ENCODE measurements at regions not wholly inside any gene's neighbourhood (a gene's known extent, or its start where the extent isn't known, plus 50 kb on each side); places are given as distances from the start of the nearest gene placed in this dataset.

- Histone ChIP-seq H3K36me3 (ENCODE audit: low read depth) (no peaks in the 10 kb centered on the region), H3K27me3 (ENCODE audit: insufficient read depth, poor library complexity, severe bottlenecking) (no peaks in the 10 kb centered on the region), H3K4me1 (ENCODE audit: insufficient read depth, poor library complexity, severe bottlenecking) (no peaks in the 10 kb centered on the region), H3K4me3 (ENCODE audit: severe bottlenecking) (no peak overlapping the region), H3K9me3 (ENCODE audit: severe bottlenecking) (no peaks in the 10 kb centered on the region), H3K27ac (ENCODE audit: poor library complexity, severe bottlenecking) (no peak overlapping the region)
- DNase-seq (ENCODE audit: low spot score) (no peak), ATAC-seq (ENCODE audit: low read depth) (no peak)
- TF ChIP-seq, protein P1, sequence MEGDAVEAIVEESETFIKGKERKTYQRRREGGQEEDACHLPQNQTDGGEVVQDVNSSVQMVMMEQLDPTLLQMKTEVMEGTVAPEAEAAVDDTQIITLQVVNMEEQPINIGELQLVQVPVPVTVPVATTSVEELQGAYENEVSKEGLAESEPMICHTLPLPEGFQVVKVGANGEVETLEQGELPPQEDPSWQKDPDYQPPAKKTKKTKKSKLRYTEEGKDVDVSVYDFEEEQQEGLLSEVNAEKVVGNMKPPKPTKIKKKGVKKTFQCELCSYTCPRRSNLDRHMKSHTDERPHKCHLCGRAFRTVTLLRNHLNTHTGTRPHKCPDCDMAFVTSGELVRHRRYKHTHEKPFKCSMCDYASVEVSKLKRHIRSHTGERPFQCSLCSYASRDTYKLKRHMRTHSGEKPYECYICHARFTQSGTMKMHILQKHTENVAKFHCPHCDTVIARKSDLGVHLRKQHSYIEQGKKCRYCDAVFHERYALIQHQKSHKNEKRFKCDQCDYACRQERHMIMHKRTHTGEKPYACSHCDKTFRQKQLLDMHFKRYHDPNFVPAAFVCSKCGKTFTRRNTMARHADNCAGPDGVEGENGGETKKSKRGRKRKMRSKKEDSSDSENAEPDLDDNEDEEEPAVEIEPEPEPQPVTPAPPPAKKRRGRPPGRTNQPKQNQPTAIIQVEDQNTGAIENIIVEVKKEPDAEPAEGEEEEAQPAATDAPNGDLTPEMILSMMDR (IDR thresholded peaks at IDR 0.05; ENCODE audit: poor library complexity, severe bottlenecking), result no peak
Measured at GRCh38 chr9:106119176-106119575, 424.8 kb downstream of the TMEM38B start.

- H3K27me3 ChIP-seq (ENCODE audit: insufficient read depth, poor library complexity, severe bottlenecking), result no peaks in the 10 kb centered on the region
- TF ChIP-seq, protein P1 (IDR thresholded peaks at IDR 0.05; ENCODE audit: poor library complexity, severe bottlenecking), result no peak
Measured at GRCh38 chr9:106120071-106120470, 425.7 kb downstream of the TMEM38B start.

DNA sequence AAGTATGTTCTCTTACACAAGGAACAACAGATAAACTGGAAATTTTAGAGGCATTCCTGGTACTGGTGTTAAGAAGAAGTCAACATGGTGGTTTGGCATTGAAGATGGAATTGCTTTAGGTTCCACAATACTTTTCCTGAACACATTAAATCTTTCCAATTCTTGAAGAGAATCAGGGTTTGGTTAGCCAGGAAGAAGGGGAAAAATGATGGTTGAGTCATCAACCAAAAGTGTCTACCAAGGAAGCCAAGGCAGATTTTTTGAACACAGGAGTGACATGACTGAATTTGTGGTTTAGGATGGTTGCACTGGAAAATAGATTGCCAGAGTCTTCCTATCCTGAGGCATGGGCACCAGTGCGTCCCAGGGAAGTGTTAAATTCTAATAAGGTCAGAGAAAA, 433.4 kb downstream of the TMEM38B start:
- Histone ChIP-seq H3K4me1 (ENCODE audit: insufficient read depth, poor library complexity, severe bottlenecking) (no peaks in the 10 kb centered on the region), H3K9me3 (ENCODE audit: severe bottlenecking) (no peaks in the 10 kb centered on the region), H3K36me3 (ENCODE audit: low read depth) (no peaks in the 10 kb centered on the region), H3K27ac (ENCODE audit: poor library complexity, severe bottlenecking) (no peak overlapping the region), H3K27me3 (ENCODE audit: insufficient read depth, poor library complexity, severe bottlenecking) (no peaks in the 10 kb centered on the region), H3K4me3 (ENCODE audit: severe bottlenecking) (no peak overlapping the region)
- DNase-seq (ENCODE audit: low spot score) (no peak), ATAC-seq (ENCODE audit: low read depth) (no peak)
- TF ChIP-seq, protein P1 (IDR thresholded peaks at IDR 0.05; ENCODE audit: poor library complexity, severe bottlenecking), result no peak

More at GRCh38 chr9:106120071-106120470, 425.7 kb downstream of the TMEM38B start:
- no peak overlapping the region for H3K27ac ChIP-seq (ENCODE audit: poor library complexity, severe bottlenecking)
- no peaks in the 10 kb centered on the region for H3K4me1 ChIP-seq (ENCODE audit: insufficient read depth, poor library complexity, severe bottlenecking)
- H3K4me3 ChIP-seq (ENCODE audit: severe bottlenecking), result no peak overlapping the region
- H3K9me3 ChIP-seq (ENCODE audit: severe bottlenecking), result no peaks in the 10 kb centered on the region
- H3K36me3 ChIP-seq (ENCODE audit: low read depth), result no peaks in the 10 kb centered on the region
- no peak for DNase-seq (ENCODE audit: low spot score)
- ATAC-seq (ENCODE audit: low read depth), result no peak

- no peak for DNase-seq (ENCODE audit: low spot score)
- Histone ChIP-seq H3K9me3 (ENCODE audit: severe bottlenecking) (no peaks in the 10 kb centered on the region), H3K4me1 (ENCODE audit: insufficient read depth, poor library complexity, severe bottlenecking) (no peaks in the 10 kb centered on the region), H3K36me3 (ENCODE audit: low read depth) (no peaks in the 10 kb centered on the region), H3K4me3 (ENCODE audit: severe bottlenecking) (no peak overlapping the region), H3K27me3 (ENCODE audit: insufficient read depth, poor library complexity, severe bottlenecking) (no peaks in the 10 kb centered on the region), H3K27ac (ENCODE audit: poor library complexity, severe bottlenecking) (no peak overlapping the region)
- TF ChIP-seq, protein P1 (IDR thresholded peaks at IDR 0.05; ENCODE audit: poor library complexity, severe bottlenecking), result no peak
- ATAC-seq (ENCODE audit: low read depth), result no peak
Measured at GRCh38 chr9:106130374-106130773, 436.0 kb downstream of the TMEM38B start.

- H3K9me3 ChIP-seq (ENCODE audit: severe bottlenecking), result no peaks in the 10 kb centered on the region
- H3K27me3 ChIP-seq (ENCODE audit: insufficient read depth, poor library complexity, severe bottlenecking), result peaks cover 4% of the 10 kb centered on the region
- H3K4me1 ChIP-seq (ENCODE audit: insufficient read depth, poor library complexity, severe bottlenecking), result no peaks in the 10 kb centered on the region
- no peak overlapping the region for H3K4me3 ChIP-seq (ENCODE audit: severe bottlenecking)
- H3K27ac ChIP-seq (ENCODE audit: poor library complexity, severe bottlenecking), result no peak overlapping the region
- ATAC-seq (ENCODE audit: low read depth) (no peak), DNase-seq (ENCODE audit: low spot score) (no peak)
- no peaks in the 10 kb centered on the region for H3K36me3 ChIP-seq (ENCODE audit: low read depth)
- TF ChIP-seq, protein P1 (IDR thresholded peaks at IDR 0.05; ENCODE audit: poor library complexity, severe bottlenecking), result no peak
Measured at GRCh38 chr9:106143781-106144180, 449.4 kb downstream of the TMEM38B start.

Measured in RWPE2 (cell line).